HEK293 (cell line): ENCODE measurements at regions not wholly inside any gene's neighbourhood (a gene's known extent, or its start where the extent isn't known, plus 50 kb on each side); places are given as distances from the start of the nearest gene placed in this dataset.
A peak's percentile ranks its signal among the peaks of the same experiment; 100 is the strongest.

Experiments
- CTCF ChIA-PET: fragments of 350-600 bp; formaldehyde crosslinking; extraction: SDS; loops from one replicate; lab custom pipeline; 2021; ENCODE audit warnings: antibody characterized with exemption; lab: Yijun Ruan, JAX
- POLR2A ChIA-PET: fragments of 300-600 bp; formaldehyde crosslinking; extraction: SDS; loops from one replicate; lab custom pipeline; 2020; ENCODE audit warnings: antibody characterized with exemption, inconsistent platforms; lab: Yijun Ruan, JAX
- H3K27ac ChIP-seq: fragments of 200-500 bp; sonication (Bioruptor generic); 2 replicates; pipeline ENCODE4 v1.5.1; 2014; ENCODE audit warnings: low read depth, low read length, control low read depth, inconsistent platforms; ENCODE audit errors: extremely low read depth
- H3K36me3 ChIP-seq, 2 experiments: fragments of 200-500 bp in 1 of 2; sonication (Bioruptor generic) in 1 of 2; 1 replicate in 1 of 2; 2 replicates in 1 of 2; pipeline ENCODE4 v1.5.1; 2014 to 2017; ENCODE audit warnings: inconsistent platforms in 2 of 2, low read length in 2 of 2; ENCODE audit not compliant: control insufficient read depth in 2 of 2, insufficient read depth in 1 of 2
- H3K4me1 ChIP-seq: fragments of 200-500 bp; sonication (Bioruptor generic); 2 replicates; pipeline ENCODE4 v1.5.1; 2014; ENCODE audit warnings: mild to moderate bottlenecking, low read length, inconsistent platforms; ENCODE audit not compliant: control insufficient read depth, insufficient read depth
- H3K4me3 ChIP-seq: 2 replicates; pipeline ENCODE4 v1.5.1; 2011; ENCODE audit warnings: low read depth, mild to moderate bottlenecking, control low read depth, low read length, moderate library complexity
- H3K9me3 ChIP-seq: fragments of 200-500 bp; sonication (Bioruptor generic); 2 replicates; pipeline ENCODE4 v1.5.1; 2014; ENCODE audit warnings: low read depth, low read length, inconsistent platforms; ENCODE audit not compliant: control insufficient read depth, insufficient read depth
- GLIS1 ChIP-seq: fragments of 450-650 bp; formaldehyde crosslinking; IDR thresholded peaks from 2 replicates; pipeline ENCODE4 v1.5.1; 2016; ENCODE audit warnings: missing biosample characterization, missing genetic modification characterization
- KLF9 ChIP-seq: fragments of 450-650 bp; formaldehyde crosslinking; IDR thresholded peaks from 2 replicates; pipeline ENCODE4 v1.5.1; 2016; ENCODE audit warnings: missing biosample characterization, missing genetic modification characterization, low read depth
- SP7 ChIP-seq: fragments of 450-650 bp; formaldehyde crosslinking; IDR thresholded peaks from 2 replicates; pipeline ENCODE4 v1.5.1; 2016; ENCODE audit warnings: missing biosample characterization, missing genetic modification characterization
- TRIM28 ChIP-seq: IDR thresholded peaks from 2 replicates; pipeline ENCODE4 v1.6.1; 2011; ENCODE audit warnings: low read length, control low read depth, borderline replicate concordance
- ZBTB1 ChIP-seq: fragments of 450-650 bp; formaldehyde crosslinking; IDR thresholded peaks from 2 replicates; pipeline ENCODE4 v1.5.1; 2016; ENCODE audit warnings: missing biosample characterization, missing genetic modification characterization
- ZIC2 ChIP-seq: fragments of 450-650 bp; formaldehyde crosslinking; IDR thresholded peaks from 2 replicates; pipeline ENCODE4 v1.5.1; 2016; ENCODE audit warnings: missing biosample characterization, missing genetic modification characterization
- ZNF221 ChIP-seq: fragments of 450-650 bp; formaldehyde crosslinking; IDR thresholded peaks from 2 replicates; pipeline ENCODE4 v1.5.1; 2017; ENCODE audit warnings: missing biosample characterization, missing genetic modification characterization, borderline replicate concordance
- ZNF274 ChIP-seq, 2 experiments: fragments of 200-500 bp in 1 of 2; fragments of 450-650 bp in 1 of 2; sonication (Bioruptor generic) in 1 of 2; formaldehyde crosslinking in 1 of 2; IDR thresholded peaks; 2 replicates each; pipeline versions ENCODE4 v1.5.1 to v1.6.1; 2014 to 2016; ENCODE audit warnings: borderline replicate concordance in 1 of 2, inconsistent platforms in 1 of 2, low read length in 1 of 2, missing biosample characterization in 1 of 2, missing genetic modification characterization in 1 of 2
- ZNF302 ChIP-seq: fragments of 450-650 bp; formaldehyde crosslinking; IDR thresholded peaks from 2 replicates; pipeline ENCODE4 v1.5.1; 2016; ENCODE audit warnings: missing biosample characterization, missing genetic modification characterization, low read depth
- ZNF549 ChIP-seq: fragments of 450-650 bp; IDR thresholded peaks from 2 replicates; pipeline ENCODE4 v1.5.1; 2018; ENCODE audit warnings: missing biosample characterization, missing genetic modification characterization, mild to moderate bottlenecking, inconsistent platforms, moderate library complexity
- ZNF629 ChIP-seq: fragments of 450-650 bp; formaldehyde crosslinking; IDR thresholded peaks from 2 replicates; pipeline ENCODE4 v1.5.1; 2017; ENCODE audit warnings: missing biosample characterization, missing genetic modification characterization
- ZNF837 ChIP-seq: fragments of 450-650 bp; formaldehyde crosslinking; IDR thresholded peaks from 2 replicates; pipeline ENCODE4 v1.5.1; 2016; ENCODE audit warnings: missing biosample characterization, missing genetic modification characterization
- ZXDB ChIP-seq: fragments of 450-650 bp; formaldehyde crosslinking; IDR thresholded peaks from 2 replicates; pipeline ENCODE4 v1.5.1; 2016; ENCODE audit warnings: missing biosample characterization, missing genetic modification characterization
- TF ChIP-seq, protein P1 (sequence below): fragments of 450-650 bp; formaldehyde crosslinking; IDR thresholded peaks from 2 replicates; pipeline ENCODE4 v1.5.1; 2016; ENCODE audit warnings: missing biosample characterization, missing genetic modification characterization
- TF ChIP-seq, protein P2 (sequence below): fragments of 450-650 bp; formaldehyde crosslinking; IDR thresholded peaks from 2 replicates; pipeline ENCODE4 v1.5.1; 2016; ENCODE audit warnings: missing biosample characterization, missing genetic modification characterization

DNA sequence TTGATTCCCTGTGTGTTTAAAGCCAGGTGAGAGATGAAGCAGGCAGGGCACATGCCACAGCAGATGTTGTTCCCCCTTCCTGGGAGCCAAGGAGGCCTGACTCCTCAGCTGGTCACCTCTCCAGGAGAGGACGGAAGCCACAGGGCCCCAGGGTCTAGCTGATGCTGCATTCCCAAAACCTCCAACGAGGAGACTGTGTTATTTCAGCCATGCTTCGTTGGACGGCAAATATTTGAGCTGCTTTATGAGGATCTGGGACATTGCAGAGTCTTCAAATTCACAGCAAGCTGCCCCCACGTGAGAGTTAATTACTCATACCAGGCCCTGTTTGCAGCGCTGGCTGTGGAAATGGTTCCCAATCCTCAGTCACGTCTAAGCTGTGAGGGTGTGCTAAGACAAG lies 85.3 kb downstream of the CDC7 start:
- TF ChIP-seq TRIM28 (no peak), ZNF837 (tag by site-specific recombination) (no peak), ZIC2 (tag by site-specific recombination) (peak; percentile 72), ZBTB1 (tag by site-specific recombination) (no peak), ZNF302 (tag by site-specific recombination) (no peak), ZNF274 (IDR thresholded peaks at IDR 0.05; ENCODE audit: low read length) (no peak), ZNF274 (tag by site-specific recombination; IDR thresholded peaks at IDR 0.05; ENCODE audit: borderline replicate concordance) (no peak), ZXDB (no peak), GLIS1 (tag by site-specific recombination) (peak; percentile 87), KLF9 (no peak)
- TF ChIP-seq, protein P1, sequence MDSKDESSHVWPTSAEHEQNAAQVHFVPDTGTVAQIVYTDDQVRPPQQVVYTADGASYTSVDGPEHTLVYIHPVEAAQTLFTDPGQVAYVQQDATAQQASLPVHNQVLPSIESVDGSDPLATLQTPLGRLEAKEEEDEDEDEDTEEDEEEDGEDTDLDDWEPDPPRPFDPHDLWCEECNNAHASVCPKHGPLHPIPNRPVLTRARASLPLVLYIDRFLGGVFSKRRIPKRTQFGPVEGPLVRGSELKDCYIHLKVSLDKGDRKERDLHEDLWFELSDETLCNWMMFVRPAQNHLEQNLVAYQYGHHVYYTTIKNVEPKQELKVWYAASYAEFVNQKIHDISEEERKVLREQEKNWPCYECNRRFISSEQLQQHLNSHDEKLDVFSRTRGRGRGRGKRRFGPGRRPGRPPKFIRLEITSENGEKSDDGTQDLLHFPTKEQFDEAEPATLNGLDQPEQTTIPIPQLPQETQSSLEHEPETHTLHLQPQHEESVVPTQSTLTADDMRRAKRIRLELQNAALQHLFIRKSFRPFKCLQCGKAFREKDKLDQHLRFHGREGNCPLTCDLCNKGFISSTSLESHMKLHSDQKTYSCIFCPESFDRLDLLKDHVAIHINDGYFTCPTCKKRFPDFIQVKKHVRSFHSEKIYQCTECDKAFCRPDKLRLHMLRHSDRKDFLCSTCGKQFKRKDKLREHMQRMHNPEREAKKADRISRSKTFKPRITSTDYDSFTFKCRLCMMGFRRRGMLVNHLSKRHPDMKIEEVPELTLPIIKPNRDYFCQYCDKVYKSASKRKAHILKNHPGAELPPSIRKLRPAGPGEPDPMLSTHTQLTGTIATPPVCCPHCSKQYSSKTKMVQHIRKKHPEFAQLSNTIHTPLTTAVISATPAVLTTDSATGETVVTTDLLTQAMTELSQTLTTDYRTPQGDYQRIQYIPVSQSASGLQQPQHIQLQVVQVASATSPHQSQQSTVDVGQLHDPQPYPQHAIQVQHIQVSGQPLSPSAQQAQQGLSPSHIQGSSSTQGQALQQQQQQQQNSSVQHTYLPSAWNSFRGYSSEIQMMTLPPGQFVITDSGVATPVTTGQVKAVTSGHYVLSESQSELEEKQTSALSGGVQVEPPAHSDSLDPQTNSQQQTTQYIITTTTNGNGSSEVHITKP, result no peak
- Histone ChIP-seq H3K9me3 (no peaks in the 10 kb centered on the region), H3K4me3 (no peak overlapping the region), H3K36me3 (no peaks in the 10 kb centered on the region), H3K27ac (no peak overlapping the region), H3K4me1 (no peaks in the 10 kb centered on the region)
- CTCF ChIA-PET, result interaction anchor here (0.6 kb wide), 1 partner anchor 232 kb away, joined by 3 read pairs; no protein-coding TSS in a partner anchor
- POLR2A ChIA-PET, result no interaction called here

DNA sequence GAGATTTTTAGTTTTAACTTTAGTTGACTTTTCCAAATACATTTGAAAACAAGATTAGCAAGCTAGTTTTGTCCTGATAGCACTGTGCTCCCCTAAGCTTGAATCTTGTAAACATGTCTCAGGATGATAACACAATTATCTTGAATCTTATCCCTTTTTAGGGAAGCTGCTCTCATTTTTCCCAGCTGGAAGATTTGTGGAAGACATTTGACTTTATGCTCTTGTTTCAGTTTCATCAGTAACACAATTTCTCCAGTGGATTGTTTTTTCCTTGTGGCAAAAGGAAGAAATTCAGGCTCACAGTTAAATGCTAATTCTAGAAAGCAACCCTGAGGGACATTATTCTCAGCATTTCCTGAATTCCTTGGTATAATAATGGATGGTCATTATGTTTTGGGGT lies 88.8 kb downstream of the CDC7 start:
- Histone ChIP-seq H3K4me3 (no peak overlapping the region), H3K36me3 (no peaks in the 10 kb centered on the region), H3K27ac (no peak overlapping the region), H3K9me3 (no peaks in the 10 kb centered on the region), H3K4me1 (no peaks in the 10 kb centered on the region)
- TF ChIP-seq ZNF221 (tag by site-specific recombination) (no peak), SP7 (tag by site-specific recombination) (no peak)
- ChIA-PET POLR2A (interaction anchor here (0.7 kb wide), 1 partner anchor 99 kb away, joined by 3 read pairs; no protein-coding TSS in a partner anchor), CTCF (no interaction called here)

DNA sequence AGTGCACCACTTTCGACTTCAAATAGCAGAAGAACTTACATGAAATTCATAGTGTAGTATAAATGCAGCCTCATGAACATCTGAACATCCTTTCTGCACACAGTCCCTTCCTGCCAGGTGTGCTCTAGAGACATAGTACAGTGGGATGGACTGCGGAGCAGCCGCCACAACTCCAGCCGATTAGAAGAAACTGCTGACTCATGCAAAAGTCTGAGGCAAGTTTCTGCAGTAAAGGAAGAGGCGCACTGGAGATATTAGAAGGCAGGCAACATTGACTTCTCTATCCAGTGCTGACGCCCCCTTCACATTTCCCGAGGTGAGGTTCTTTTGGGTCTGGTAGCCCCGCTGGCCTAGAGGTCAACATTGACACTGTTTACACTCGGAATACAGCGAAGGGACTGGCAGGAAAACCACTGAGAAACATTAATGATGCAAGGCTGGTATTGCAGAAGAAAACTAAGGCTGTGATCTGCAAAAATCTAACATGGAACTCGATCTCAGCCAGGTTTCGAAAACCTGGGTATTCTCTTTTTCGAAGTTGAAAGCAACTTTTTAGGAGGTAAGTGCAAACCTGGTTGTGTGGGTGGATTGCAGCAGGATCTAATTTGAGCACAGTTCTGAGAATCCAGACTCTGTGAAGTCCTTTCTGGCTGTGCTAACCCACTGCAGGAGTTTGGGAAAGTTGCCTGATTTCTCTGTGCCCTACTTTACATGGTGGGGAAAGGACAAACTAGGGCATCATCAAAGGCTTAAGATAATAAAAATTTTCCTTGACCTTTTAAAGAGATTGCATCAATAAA lies 90.7 kb downstream of the CDC7 start:
- H3K36me3 ChIP-seq, result no peaks in the 10 kb centered on the region
- H3K27ac ChIP-seq, result no peak overlapping the region
- TF ChIP-seq ZNF629 (no peak), ZNF549 (tag by site-specific recombination) (no peak)
- TF ChIP-seq, protein P2, sequence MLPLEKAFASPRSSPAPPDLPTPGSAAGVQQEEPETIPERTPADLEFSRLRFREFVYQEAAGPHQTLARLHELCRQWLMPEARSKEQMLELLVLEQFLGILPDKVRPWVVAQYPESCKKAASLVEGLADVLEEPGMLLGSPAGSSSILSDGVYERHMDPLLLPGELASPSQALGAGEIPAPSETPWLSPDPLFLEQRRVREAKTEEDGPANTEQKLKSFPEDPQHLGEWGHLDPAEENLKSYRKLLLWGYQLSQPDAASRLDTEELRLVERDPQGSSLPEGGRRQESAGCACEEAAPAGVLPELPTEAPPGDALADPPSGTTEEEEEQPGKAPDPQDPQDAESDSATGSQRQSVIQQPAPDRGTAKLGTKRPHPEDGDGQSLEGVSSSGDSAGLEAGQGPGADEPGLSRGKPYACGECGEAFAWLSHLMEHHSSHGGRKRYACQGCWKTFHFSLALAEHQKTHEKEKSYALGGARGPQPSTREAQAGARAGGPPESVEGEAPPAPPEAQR (tag by site-specific recombination), result no peak
- H3K9me3 ChIP-seq, result no peaks in the 10 kb centered on the region
- no peaks in the 10 kb centered on the region for H3K4me1 ChIP-seq
- CTCF ChIA-PET, result no interaction called here
- no peak overlapping the region for H3K4me3 ChIP-seq
- POLR2A ChIA-PET, result no interaction called here
